GM08714 (cell line): ENCODE measurements at regions not wholly inside any gene's neighbourhood (a gene's known extent, or its start where the extent isn't known, plus 50 kb on each side); places are given as distances from the start of the nearest gene placed in this dataset.

Experiments used
- H3K4me3 ChIP-seq: fragments of 200-500 bp; sonication (Bioruptor generic); 2 replicates; pipeline ENCODE4 v1.5.1; 2014; ENCODE audit warnings: mild to moderate bottlenecking, low read length, inconsistent platforms
- ZNF274 ChIP-seq: IDR thresholded peaks from 2 replicates; pipeline ENCODE4 v1.6.1; 2012; ENCODE audit warnings: mild to moderate bottlenecking, low read depth, low read length

GRCh38 chr3:72319194-72320094 lies 528.8 kb downstream of the SHQ1 start:
- TF ChIP-seq ZNF274, result no peak
- H3K4me3 ChIP-seq, result no peak overlapping the region

- H3K4me3 ChIP-seq, result no peak overlapping the region
- TF ChIP-seq ZNF274, result no peak
Observed at GRCh38 chr3:72318504-72319193, 529.6 kb downstream of the SHQ1 start.

- no peak for TF ChIP-seq ZNF274
- no peak overlapping the region for H3K4me3 ChIP-seq
Observed at GRCh38 chr3:72317491-72317890, 530.8 kb downstream of the SHQ1 start.

- no peak for TF ChIP-seq ZNF274
- H3K4me3 ChIP-seq, result no peak overlapping the region
Observed at GRCh38 chr3:72316501-72317279, 531.6 kb downstream of the SHQ1 start.

GRCh38 chr3:72313308-72313707 lies 528.4 kb upstream of the PROK2 start:
- no peak for TF ChIP-seq ZNF274
- no peak overlapping the region for H3K4me3 ChIP-seq

GRCh38 chr3:72312339-72312738 lies 527.4 kb upstream of the PROK2 start:
- no peak for TF ChIP-seq ZNF274
- H3K4me3 ChIP-seq, result no peak overlapping the region

GRCh38 chr3:72311425-72311824 lies 526.5 kb upstream of the PROK2 start:
- H3K4me3 ChIP-seq, result no peak overlapping the region
- no peak for TF ChIP-seq ZNF274

GRCh38 chr3:72310419-72311380 lies 525.8 kb upstream of the PROK2 start:
- no peak overlapping the region for H3K4me3 ChIP-seq
- no peak for TF ChIP-seq ZNF274

GRCh38 chr3:72309661-72310418 lies 524.9 kb upstream of the PROK2 start:
- H3K4me3 ChIP-seq, result no peak overlapping the region
- TF ChIP-seq ZNF274, result no peak

GRCh38 chr3:72308641-72309040 lies 523.7 kb upstream of the PROK2 start:
- no peak overlapping the region for H3K4me3 ChIP-seq
- no peak for TF ChIP-seq ZNF274

- no peak overlapping the region for H3K4me3 ChIP-seq
- TF ChIP-seq ZNF274, result no peak
Observed at GRCh38 chr3:72307438-72308115, 522.6 kb upstream of the PROK2 start.

GRCh38 chr3:72306800-72307341 lies 521.9 kb upstream of the PROK2 start:
- H3K4me3 ChIP-seq, result no peak overlapping the region
- no peak for TF ChIP-seq ZNF274
